ENCODE measurements at regions not wholly inside any gene's neighbourhood (a gene's known extent, or its start where the extent isn't known, plus 50 kb on each side); places are given as distances from the start of the nearest gene placed in this dataset.

DNA sequence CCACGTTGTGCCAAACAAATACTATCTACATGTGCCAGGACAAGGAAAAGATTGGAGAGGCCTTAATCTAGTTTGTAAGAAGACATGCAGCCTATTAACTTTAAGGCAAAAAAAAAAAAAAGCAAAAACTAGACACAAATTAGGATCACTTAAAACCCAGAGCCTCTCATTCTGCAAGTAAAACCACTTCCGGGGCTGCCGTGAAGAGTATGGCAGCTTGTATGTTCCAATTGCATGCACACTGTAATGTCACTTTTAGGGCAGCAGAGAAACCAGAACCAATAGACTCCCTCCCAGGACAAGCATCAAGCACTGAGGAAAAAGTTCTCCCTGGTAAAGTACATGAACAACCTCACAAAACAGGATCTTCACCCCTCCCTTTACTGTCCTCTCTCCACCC, 70.6 kb downstream of the RSL24D1 start:
- Histone ChIP-seq H3K27me3 (ENCODE audit: low read length) (no peaks in the 10 kb centered on the region), H3K4me1 (ENCODE audit: low read length) (no peaks in the 10 kb centered on the region), H3K36me3 (ENCODE audit: insufficient read depth, low read length) (no peaks in the 10 kb centered on the region), H3K79me2 (ENCODE audit: low read length) (no peaks in the 10 kb centered on the region), H3K9me3 (ENCODE audit: low read length) (no peaks in the 10 kb centered on the region), H3K9me2 (replicated peaks; ENCODE audit: insufficient read depth, low read length) (no peaks in the 10 kb centered on the region), H3K4me3 (ENCODE audit: low read length) (no peak overlapping the region), H2AFZ (ENCODE audit: low read length) (no peak overlapping the region), H3K4me2 (ENCODE audit: low read depth, low read length, poor library complexity, severe bottlenecking) (no peak overlapping the region), H4K20me1 (ENCODE audit: insufficient read depth, low read depth, low read length) (no peaks in the 10 kb centered on the region), H3K9ac (ENCODE audit: low read length) (no peak overlapping the region), H3K27ac (ENCODE audit: low read length) (no peak overlapping the region)
- DNase-seq, result no peak

DNA sequence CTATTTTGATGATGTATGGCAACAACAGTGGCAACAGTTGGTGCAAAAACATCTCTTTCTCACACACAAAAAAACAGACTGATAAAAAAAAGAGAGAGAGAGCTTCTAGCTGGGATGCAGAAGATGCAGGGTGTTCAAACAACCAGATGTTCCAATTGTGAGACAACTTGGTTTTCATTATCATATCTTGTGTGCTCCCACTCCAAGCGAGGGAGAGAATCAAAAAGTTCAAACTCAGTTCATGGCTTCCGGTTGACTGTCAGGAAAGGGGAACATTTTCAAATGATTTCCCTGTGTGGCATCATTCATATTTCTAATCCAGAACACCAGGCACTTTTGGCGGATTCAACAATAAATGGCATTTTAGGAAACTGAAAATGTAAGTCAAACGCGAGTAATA, 72.1 kb downstream of the RSL24D1 start:
- Histone ChIP-seq H3K9me3 (ENCODE audit: low read length) (no peaks in the 10 kb centered on the region), H3K27ac (ENCODE audit: low read length) (no peak overlapping the region), H3K4me3 (ENCODE audit: low read length) (no peak overlapping the region), H4K20me1 (ENCODE audit: insufficient read depth, low read depth, low read length) (no peaks in the 10 kb centered on the region), H3K79me2 (ENCODE audit: low read length) (no peaks in the 10 kb centered on the region), H2AFZ (ENCODE audit: low read length) (no peak overlapping the region), H3K4me2 (ENCODE audit: low read depth, low read length, poor library complexity, severe bottlenecking) (no peak overlapping the region), H3K4me1 (ENCODE audit: low read length) (no peaks in the 10 kb centered on the region), H3K36me3 (ENCODE audit: insufficient read depth, low read length) (no peaks in the 10 kb centered on the region), H3K9ac (ENCODE audit: low read length) (no peak overlapping the region), H3K9me2 (replicated peaks; ENCODE audit: insufficient read depth, low read length) (no peaks in the 10 kb centered on the region), H3K27me3 (ENCODE audit: low read length) (no peaks in the 10 kb centered on the region)
- no peak for DNase-seq

DNA sequence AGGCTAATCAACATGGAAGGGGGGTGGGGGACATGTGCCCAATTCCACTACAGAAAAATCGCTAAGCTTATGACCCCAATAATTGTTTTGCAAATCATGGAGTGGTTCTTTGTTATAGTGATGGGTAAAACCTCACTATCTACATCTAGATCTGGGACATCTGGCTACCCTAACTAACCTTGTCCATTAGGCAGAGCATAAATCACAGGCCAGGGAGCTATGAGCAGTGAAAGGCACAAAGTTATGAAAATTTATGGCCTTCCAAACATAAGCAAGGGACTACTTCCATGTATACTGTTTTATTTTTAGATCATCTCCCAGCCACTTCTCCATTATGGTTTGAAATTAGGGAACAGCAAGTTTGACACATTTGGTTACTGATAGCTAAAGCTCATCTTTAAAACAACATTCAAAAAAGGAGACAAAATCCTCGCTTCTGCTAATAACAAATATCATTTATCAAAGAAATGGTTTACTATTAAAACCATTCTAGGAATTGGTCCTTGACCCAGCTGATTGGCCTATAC, 78.3 kb downstream of the RSL24D1 start:
- Histone ChIP-seq H4K20me1 (ENCODE audit: insufficient read depth, low read depth, low read length) (no peaks in the 10 kb centered on the region), H3K79me2 (ENCODE audit: low read length) (no peaks in the 10 kb centered on the region), H2AFZ (ENCODE audit: low read length) (no peak overlapping the region), H3K9ac (ENCODE audit: low read length) (no peak overlapping the region), H3K36me3 (ENCODE audit: insufficient read depth, low read length) (no peaks in the 10 kb centered on the region), H3K27ac (ENCODE audit: low read length) (no peak overlapping the region), H3K4me3 (ENCODE audit: low read length) (no peak overlapping the region), H3K4me2 (ENCODE audit: low read depth, low read length, poor library complexity, severe bottlenecking) (no peak overlapping the region), H3K4me1 (ENCODE audit: low read length) (no peaks in the 10 kb centered on the region), H3K9me2 (replicated peaks; ENCODE audit: insufficient read depth, low read length) (no peaks in the 10 kb centered on the region), H3K9me3 (ENCODE audit: low read length) (no peaks in the 10 kb centered on the region), H3K27me3 (ENCODE audit: low read length) (no peaks in the 10 kb centered on the region)
- DNase-seq, result no peak

DNA sequence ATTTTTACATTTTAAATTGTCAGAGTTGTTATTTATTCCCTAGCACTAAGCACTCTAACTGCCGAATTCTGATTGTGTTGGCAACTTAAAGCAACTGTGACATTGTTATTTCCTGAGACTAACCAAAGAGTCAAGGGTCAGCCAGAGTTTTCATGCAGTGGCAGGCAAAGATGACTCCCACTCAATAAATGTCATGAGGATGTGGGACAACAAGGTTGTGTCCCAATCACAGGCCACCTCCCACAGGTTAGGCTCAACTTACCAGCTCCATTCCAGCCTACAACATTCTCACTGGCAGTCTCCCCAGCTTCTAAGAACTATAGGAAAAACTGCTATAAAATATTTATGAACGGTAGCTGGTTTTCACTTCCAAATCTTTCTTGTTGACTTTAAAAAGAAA, 80.1 kb downstream of the RSL24D1 start:
- Histone ChIP-seq H3K9me2 (replicated peaks; ENCODE audit: insufficient read depth, low read length) (no peaks in the 10 kb centered on the region), H3K9me3 (ENCODE audit: low read length) (no peaks in the 10 kb centered on the region), H3K4me2 (ENCODE audit: low read depth, low read length, poor library complexity, severe bottlenecking) (no peak overlapping the region), H3K36me3 (ENCODE audit: insufficient read depth, low read length) (no peaks in the 10 kb centered on the region), H3K9ac (ENCODE audit: low read length) (no peak overlapping the region), H3K27ac (ENCODE audit: low read length) (no peak overlapping the region), H3K79me2 (ENCODE audit: low read length) (no peaks in the 10 kb centered on the region), H4K20me1 (ENCODE audit: insufficient read depth, low read depth, low read length) (no peaks in the 10 kb centered on the region), H3K4me3 (ENCODE audit: low read length) (no peak overlapping the region), H2AFZ (ENCODE audit: low read length) (no peak overlapping the region), H3K27me3 (ENCODE audit: low read length) (no peaks in the 10 kb centered on the region), H3K4me1 (ENCODE audit: low read length) (no peaks in the 10 kb centered on the region)
- no peak for DNase-seq

DNA sequence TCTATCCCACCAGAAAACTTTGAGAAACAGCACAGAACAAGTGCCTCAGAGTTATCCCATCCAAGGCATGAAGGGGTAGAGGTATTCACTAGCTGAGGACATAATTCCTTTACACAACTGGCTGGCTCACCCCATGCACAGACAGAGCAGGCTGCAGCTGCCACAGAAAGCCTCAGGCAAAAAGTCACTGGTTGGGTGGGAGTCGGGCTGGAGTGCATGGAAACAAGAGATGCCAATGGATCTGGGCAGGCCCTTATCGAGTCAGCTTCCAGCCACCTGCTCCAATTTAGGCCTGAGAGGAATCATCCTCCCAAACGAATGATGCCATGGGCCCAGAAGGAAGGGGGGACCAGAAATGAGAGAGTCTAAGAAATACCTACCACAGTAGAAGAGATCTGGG, 83.0 kb downstream of the RSL24D1 start:
- no peaks in the 10 kb centered on the region for H3K9me3 ChIP-seq (ENCODE audit: low read length)
- H3K4me1 ChIP-seq (ENCODE audit: low read length), result no peaks in the 10 kb centered on the region
- no peaks in the 10 kb centered on the region for H3K36me3 ChIP-seq (ENCODE audit: insufficient read depth, low read length)
- no peaks in the 10 kb centered on the region for H4K20me1 ChIP-seq (ENCODE audit: insufficient read depth, low read depth, low read length)
- no peak overlapping the region for H3K9ac ChIP-seq (ENCODE audit: low read length)
- no peaks in the 10 kb centered on the region for H3K9me2 ChIP-seq (replicated peaks; ENCODE audit: insufficient read depth, low read length)
- no peak for DNase-seq
- H3K79me2 ChIP-seq (ENCODE audit: low read length), result no peaks in the 10 kb centered on the region
- H3K4me3 ChIP-seq (ENCODE audit: low read length), result no peak overlapping the region
- H2AFZ ChIP-seq (ENCODE audit: low read length), result no peak overlapping the region
- no peaks in the 10 kb centered on the region for H3K27me3 ChIP-seq (ENCODE audit: low read length)
- no peak overlapping the region for H3K4me2 ChIP-seq (ENCODE audit: low read depth, low read length, poor library complexity, severe bottlenecking)
- no peak overlapping the region for H3K27ac ChIP-seq (ENCODE audit: low read length)

DNA sequence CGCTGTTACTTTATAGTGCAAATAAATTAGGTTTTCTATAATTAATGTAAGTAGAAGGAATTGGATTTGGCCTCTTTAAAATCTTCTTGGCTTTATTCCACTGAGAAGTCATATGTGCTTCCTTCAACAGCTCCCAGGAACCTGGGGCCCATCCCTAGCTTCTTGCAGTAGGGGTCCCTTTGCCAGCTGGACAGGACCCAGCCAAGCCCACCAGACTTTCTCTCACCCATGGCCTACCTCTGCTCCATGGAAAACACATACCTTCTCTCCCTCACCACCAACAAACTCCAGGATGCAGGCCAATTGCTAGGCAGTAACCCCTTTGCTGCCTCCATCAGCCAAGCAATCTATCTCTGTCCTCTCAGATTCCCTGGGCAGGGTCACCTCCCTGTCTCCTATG, 84.0 kb downstream of the RSL24D1 start:
- H3K9me3 ChIP-seq (ENCODE audit: low read length), result no peaks in the 10 kb centered on the region
- no peaks in the 10 kb centered on the region for H3K9me2 ChIP-seq (replicated peaks; ENCODE audit: insufficient read depth, low read length)
- no peaks in the 10 kb centered on the region for H3K4me1 ChIP-seq (ENCODE audit: low read length)
- no peaks in the 10 kb centered on the region for H4K20me1 ChIP-seq (ENCODE audit: insufficient read depth, low read depth, low read length)
- H3K27ac ChIP-seq (ENCODE audit: low read length), result no peak overlapping the region
- H3K36me3 ChIP-seq (ENCODE audit: insufficient read depth, low read length), result no peaks in the 10 kb centered on the region
- DNase-seq, result no peak
- no peak overlapping the region for H3K4me2 ChIP-seq (ENCODE audit: low read depth, low read length, poor library complexity, severe bottlenecking)
- H2AFZ ChIP-seq (ENCODE audit: low read length), result no peak overlapping the region
- H3K79me2 ChIP-seq (ENCODE audit: low read length), result no peaks in the 10 kb centered on the region
- H3K9ac ChIP-seq (ENCODE audit: low read length), result no peak overlapping the region
- no peaks in the 10 kb centered on the region for H3K27me3 ChIP-seq (ENCODE audit: low read length)
- H3K4me3 ChIP-seq (ENCODE audit: low read length), result no peak overlapping the region

DNA sequence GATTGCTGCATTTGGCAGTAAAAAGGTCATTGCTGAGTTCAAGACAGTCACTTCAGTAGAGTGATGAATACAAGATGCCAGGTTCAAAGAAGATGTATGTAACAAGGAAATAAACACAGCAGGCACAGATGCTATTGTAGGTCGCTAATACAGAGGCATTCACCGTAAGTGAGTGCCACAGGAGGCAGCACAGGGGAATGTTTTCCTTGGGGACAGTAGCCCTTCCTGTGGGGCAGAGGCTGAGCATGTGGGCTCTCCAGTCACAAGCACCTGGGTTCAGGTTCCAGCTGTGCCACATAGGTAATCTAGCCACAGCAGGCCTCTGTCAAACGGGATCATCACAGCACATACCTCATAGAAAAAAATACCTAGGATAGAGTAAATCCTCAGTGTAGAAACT, 86.3 kb downstream of the RSL24D1 start:
- H3K9me2 ChIP-seq (replicated peaks; ENCODE audit: insufficient read depth, low read length), result no peaks in the 10 kb centered on the region
- no peak overlapping the region for H3K27ac ChIP-seq (ENCODE audit: low read length)
- no peak overlapping the region for H3K4me2 ChIP-seq (ENCODE audit: low read depth, low read length, poor library complexity, severe bottlenecking)
- no peak overlapping the region for H3K9ac ChIP-seq (ENCODE audit: low read length)
- H3K79me2 ChIP-seq (ENCODE audit: low read length), result no peaks in the 10 kb centered on the region
- H3K4me1 ChIP-seq (ENCODE audit: low read length), result no peaks in the 10 kb centered on the region
- H3K9me3 ChIP-seq (ENCODE audit: low read length), result no peaks in the 10 kb centered on the region
- no peak overlapping the region for H2AFZ ChIP-seq (ENCODE audit: low read length)
- no peak for DNase-seq
- no peaks in the 10 kb centered on the region for H3K36me3 ChIP-seq (ENCODE audit: insufficient read depth, low read length)
- H3K4me3 ChIP-seq (ENCODE audit: low read length), result no peak overlapping the region
- no peaks in the 10 kb centered on the region for H3K27me3 ChIP-seq (ENCODE audit: low read length)
- no peaks in the 10 kb centered on the region for H4K20me1 ChIP-seq (ENCODE audit: insufficient read depth, low read depth, low read length)

DNA sequence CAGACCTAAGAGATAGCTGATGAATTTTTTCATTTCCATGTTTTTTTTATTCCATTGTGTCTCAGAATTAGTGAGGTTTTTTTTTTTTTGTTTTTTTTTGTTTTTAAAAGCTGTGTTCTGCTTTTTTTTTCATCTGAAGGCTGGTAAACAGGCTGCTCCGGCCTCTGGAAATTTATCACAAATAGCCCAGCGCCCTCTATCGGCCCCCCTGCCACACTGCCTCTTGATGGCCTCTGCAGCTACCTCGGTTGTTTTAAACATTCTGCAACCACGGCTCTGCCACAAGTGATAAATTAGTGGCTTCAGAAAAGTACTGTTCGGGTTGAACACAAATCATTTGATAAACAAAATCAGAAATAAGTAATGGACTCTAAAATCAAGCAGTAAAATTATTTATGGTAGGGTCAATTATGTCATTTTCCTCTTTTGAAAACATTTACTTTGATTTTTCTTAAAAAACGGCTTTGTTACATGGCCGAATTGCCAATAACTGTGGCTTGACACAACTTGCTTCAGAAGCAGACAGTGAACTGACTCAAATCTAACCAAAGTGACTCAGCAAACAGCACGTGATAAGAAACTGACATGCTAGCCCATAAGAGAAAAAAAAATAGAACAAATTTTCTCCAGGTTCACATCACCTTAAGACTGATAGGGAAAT, 87.8 kb downstream of the RSL24D1 start:
- Histone ChIP-seq H3K36me3 (ENCODE audit: insufficient read depth, low read length) (no peaks in the 10 kb centered on the region), H3K79me2 (ENCODE audit: low read length) (no peaks in the 10 kb centered on the region), H2AFZ (ENCODE audit: low read length) (no peak overlapping the region), H3K9me2 (replicated peaks; ENCODE audit: insufficient read depth, low read length) (no peaks in the 10 kb centered on the region), H3K27me3 (ENCODE audit: low read length) (no peaks in the 10 kb centered on the region), H3K4me2 (ENCODE audit: low read depth, low read length, poor library complexity, severe bottlenecking) (no peak overlapping the region), H3K27ac (ENCODE audit: low read length) (no peak overlapping the region), H3K4me3 (ENCODE audit: low read length) (no peak overlapping the region), H3K4me1 (ENCODE audit: low read length) (no peaks in the 10 kb centered on the region), H3K9me3 (ENCODE audit: low read length) (no peaks in the 10 kb centered on the region), H4K20me1 (ENCODE audit: insufficient read depth, low read depth, low read length) (no peaks in the 10 kb centered on the region), H3K9ac (ENCODE audit: low read length) (no peak overlapping the region)
- peak; percentile 83 for DNase-seq

Measured in Karpas-422 (cell line).